Thyroid gland (tissue), 4 donors: ENCODE measurements at regions not wholly inside any gene's neighbourhood (a gene's known extent, or its start where the extent isn't known, plus 50 kb on each side); places are given as distances from the start of the nearest gene placed in this dataset.

ENCODE experiments used
- POLR2A ChIP-seq, 2 donors: fragments of 450-650 bp; IDR thresholded peaks; one replicate each; pipeline ENCODE4 v1.6.1; 2017; ENCODE audit warnings: antibody characterized with exemption in 2 of 2, mild to moderate bottlenecking in 2 of 2, moderate library complexity in 1 of 2
- TF ChIP-seq, protein P1 (sequence below), 6 experiments: fragments of 200-600 bp in 3 of 6; fragments of 450-650 bp in 3 of 6; sonication (generic) in 3 of 6; IDR thresholded peaks; one replicate each; pipeline ENCODE4 v1.5.1; 2016 to 2019; ENCODE audit warnings: antibody characterized with exemption in 6 of 6, mild to moderate bottlenecking in 2 of 6, inconsistent platforms in 1 of 6, moderate library complexity in 1 of 6

DNA sequence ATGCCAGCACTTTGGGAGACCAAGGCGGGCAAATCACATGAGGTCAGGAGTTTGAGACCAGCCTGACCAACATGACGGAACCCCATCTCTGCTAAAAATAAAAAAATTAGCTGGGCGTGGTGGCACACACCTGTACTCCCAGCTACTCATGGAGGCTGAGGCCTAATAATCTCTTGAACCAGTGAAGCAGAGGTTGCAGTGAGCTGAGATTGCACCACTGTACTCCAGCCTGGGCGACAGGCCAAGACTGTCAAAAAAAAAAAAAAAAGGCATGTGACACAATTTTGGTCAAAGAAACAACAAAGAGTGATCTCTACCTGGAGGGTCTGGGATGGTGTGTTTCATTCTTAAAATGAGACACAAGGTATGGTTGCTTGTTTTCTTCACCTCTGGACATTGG lies 188.2 kb upstream of the HS3ST1 start:
- TF ChIP-seq, protein P1, sequence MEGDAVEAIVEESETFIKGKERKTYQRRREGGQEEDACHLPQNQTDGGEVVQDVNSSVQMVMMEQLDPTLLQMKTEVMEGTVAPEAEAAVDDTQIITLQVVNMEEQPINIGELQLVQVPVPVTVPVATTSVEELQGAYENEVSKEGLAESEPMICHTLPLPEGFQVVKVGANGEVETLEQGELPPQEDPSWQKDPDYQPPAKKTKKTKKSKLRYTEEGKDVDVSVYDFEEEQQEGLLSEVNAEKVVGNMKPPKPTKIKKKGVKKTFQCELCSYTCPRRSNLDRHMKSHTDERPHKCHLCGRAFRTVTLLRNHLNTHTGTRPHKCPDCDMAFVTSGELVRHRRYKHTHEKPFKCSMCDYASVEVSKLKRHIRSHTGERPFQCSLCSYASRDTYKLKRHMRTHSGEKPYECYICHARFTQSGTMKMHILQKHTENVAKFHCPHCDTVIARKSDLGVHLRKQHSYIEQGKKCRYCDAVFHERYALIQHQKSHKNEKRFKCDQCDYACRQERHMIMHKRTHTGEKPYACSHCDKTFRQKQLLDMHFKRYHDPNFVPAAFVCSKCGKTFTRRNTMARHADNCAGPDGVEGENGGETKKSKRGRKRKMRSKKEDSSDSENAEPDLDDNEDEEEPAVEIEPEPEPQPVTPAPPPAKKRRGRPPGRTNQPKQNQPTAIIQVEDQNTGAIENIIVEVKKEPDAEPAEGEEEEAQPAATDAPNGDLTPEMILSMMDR (IDR thresholded peaks at IDR 0.05), result no peak
- TF ChIP-seq POLR2A (IDR thresholded peaks at IDR 0.05), result no peak
